ENCODE measurements at regions not wholly inside any gene's neighbourhood (a gene's known extent, or its start where the extent isn't known, plus 50 kb on each side); places are given as distances from the start of the nearest gene placed in this dataset.

DNA sequence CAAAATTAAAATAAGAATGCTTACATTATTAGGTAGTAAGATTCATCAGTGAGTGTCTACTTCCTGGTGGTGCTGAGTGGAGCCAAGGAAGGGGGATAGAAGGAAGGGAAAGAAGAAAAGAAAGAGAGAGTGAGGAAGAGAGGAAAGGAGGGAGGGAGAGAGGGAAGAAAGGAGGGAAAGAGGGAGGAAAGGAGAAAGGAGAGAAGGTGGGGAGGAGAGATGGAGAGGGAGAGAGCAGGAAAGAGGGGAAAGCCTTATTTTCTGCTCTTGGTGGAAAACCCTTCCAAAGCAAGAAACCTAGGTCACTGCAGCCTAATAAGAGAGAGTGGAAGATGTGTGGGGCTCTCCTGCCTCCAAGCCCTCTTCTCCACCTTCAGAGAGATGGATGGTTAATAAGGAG, 90.2 kb upstream of the EEF1E1 start:
- no peak for DNase-seq (ENCODE audit: extremely low read depth, low read depth)
- no peak for TF ChIP-seq CTCF (IDR thresholded peaks at IDR 0.05; ENCODE audit: low read depth, low read length)

GRCh38 chr6:8192067-8192466, 89.7 kb upstream of the EEF1E1 start:
- DNase-seq (ENCODE audit: extremely low read depth, low read depth), result no peak
- TF ChIP-seq CTCF (IDR thresholded peaks at IDR 0.05; ENCODE audit: low read depth, low read length), result no peak

GRCh38 chr6:8191629-8192028, 89.3 kb upstream of the EEF1E1 start:
- no peak for DNase-seq (ENCODE audit: extremely low read depth, low read depth)
- no peak for TF ChIP-seq CTCF (IDR thresholded peaks at IDR 0.05; ENCODE audit: low read depth, low read length)

GRCh38 chr6:8187209-8187608, 84.9 kb upstream of the EEF1E1 start:
- DNase-seq (ENCODE audit: extremely low read depth, low read depth), result no peak
- no peak for TF ChIP-seq CTCF (IDR thresholded peaks at IDR 0.05; ENCODE audit: low read depth, low read length)

DNA sequence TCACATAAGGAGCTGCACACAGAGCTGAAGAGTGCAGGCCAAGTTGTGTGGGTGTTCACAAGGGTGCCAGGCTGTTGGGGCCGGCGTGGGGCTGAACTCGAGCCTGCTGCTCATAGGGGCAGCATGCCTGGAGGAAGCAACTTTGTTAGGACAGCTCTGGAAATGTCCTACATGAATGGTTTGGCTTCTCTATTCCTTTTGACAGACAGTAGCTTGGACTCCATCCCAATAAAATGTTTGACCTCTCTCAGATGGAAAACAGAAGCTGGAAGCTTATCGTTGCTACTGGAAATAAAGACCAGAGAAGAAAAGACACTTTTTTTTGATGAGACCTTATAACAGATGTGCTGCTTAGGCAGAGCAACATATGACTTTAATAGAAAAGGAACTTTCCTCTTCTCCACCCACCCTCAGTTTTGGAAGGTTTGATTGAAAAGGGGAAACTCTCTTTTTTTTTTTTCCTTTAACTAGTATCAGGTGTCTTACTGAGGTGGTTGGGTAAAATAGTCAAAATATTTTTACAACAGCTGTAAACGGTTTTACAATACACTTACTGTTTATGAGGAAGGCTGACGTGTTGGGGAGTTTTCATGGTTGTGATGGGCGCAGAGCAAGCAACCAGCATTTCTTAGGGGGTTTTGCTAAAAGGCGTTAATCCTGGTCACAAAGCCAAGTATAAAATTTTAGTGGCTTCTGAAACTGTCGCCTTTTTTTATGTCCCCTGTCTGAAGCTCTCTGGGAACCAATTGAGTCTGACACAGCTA, 80.7 kb upstream of the EEF1E1 start:
- no peak for TF ChIP-seq CTCF (IDR thresholded peaks at IDR 0.05; ENCODE audit: low read depth, low read length)
- DNase-seq (ENCODE audit: extremely low read depth, low read depth), result no peak

GRCh38 chr6:8181951-8182845, 79.8 kb upstream of the EEF1E1 start:
- no peak for DNase-seq (ENCODE audit: extremely low read depth, low read depth)

More at GRCh38 chr6:8181951-8182845, 79.8 kb upstream of the EEF1E1 start:
- TF ChIP-seq CTCF (IDR thresholded peaks at IDR 0.05; ENCODE audit: low read depth, low read length), result no peak

Data from AG09319 (cell line).